ENCODE measurements at regions not wholly inside any gene's neighbourhood (a gene's known extent, or its start where the extent isn't known, plus 50 kb on each side); places are given as distances from the start of the nearest gene placed in this dataset.

DNA sequence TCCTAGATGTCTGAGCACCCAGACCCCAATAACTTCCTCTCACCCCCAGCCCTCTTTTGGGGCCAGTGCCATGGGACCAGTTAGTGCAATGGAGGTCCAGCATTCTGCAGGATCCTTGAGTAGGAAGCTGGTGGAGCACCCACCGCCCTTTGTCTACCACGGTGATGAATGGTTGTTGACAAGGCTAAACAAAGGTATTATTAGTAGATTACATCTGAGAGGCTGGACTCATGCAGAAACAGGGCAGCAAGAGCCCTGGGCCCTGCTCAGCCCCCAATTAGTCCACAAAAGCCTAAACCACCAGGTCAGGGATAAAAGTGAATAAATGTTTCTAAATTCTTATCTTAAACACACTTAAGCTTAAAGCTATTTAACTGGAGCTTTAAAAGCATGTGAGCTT, 196.5 kb upstream of the TSHZ3 start:
- ChIA-PET CTCF (interaction anchor here (1.0 to 1.5 kb wide), 2 partner anchors 277 to 678 kb away, joined by 3 to 8 read pairs; no protein-coding TSS in a partner anchor), POLR2A (interaction anchor here (0.6 kb wide), 1 partner anchor 18 kb away, joined by 5 read pairs; no protein-coding TSS in a partner anchor)
- H3K4me1 ChIP-seq (ENCODE audit: control insufficient read depth in 1 of 2, insufficient read depth in 2 of 2, low read depth in 1 of 2, low read length in 1 of 2) = peaks cover 0 to 2% of the 10 kb centered on the region in 2 experiments; a peak in 1 of 4 replicates

More for the DNA sequence above, 196.5 kb upstream of the TSHZ3 start:
- H3F3A ChIP-seq (replicated peaks; ENCODE audit: insufficient read depth) = no peaks in the 10 kb centered on the region
- no peaks in the 10 kb centered on the region for H3K27me3 ChIP-seq (ENCODE audit: insufficient read depth)
- no peaks in the 10 kb centered on the region for H3K36me3 ChIP-seq (replicated peaks in 1 of 2; ENCODE audit: control insufficient read depth in 1 of 2, insufficient read depth in 2 of 2, low read length in 1 of 2)
- 20% methylated on average over 2 of the region's 2 CpGs for WGBS (ENCODE audit: low lambda C conversion rate)
- no peaks in the 10 kb centered on the region for H3K9me2 ChIP-seq
- DNase-seq = no peak
- H2AFZ ChIP-seq (ENCODE audit: low read depth) = no peak overlapping the region
- H3K4me3 ChIP-seq (ENCODE audit: low read depth in 2 of 2, low read length in 1 of 2) = no peak overlapping the region
- TF ChIP-seq TEAD4 (IDR thresholded peaks at IDR 0.05; ENCODE audit: borderline replicate concordance, insufficient read depth) = no peak
- TF ChIP-seq, protein P1, sequence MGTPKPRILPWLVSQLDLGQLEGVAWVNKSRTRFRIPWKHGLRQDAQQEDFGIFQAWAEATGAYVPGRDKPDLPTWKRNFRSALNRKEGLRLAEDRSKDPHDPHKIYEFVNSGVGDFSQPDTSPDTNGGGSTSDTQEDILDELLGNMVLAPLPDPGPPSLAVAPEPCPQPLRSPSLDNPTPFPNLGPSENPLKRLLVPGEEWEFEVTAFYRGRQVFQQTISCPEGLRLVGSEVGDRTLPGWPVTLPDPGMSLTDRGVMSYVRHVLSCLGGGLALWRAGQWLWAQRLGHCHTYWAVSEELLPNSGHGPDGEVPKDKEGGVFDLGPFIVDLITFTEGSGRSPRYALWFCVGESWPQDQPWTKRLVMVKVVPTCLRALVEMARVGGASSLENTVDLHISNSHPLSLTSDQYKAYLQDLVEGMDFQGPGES (IDR thresholded peaks at IDR 0.05; ENCODE audit: low read depth, low read length) = no peak
- no peak for TF ChIP-seq RXRA (IDR thresholded peaks at IDR 0.05; ENCODE audit: borderline replicate concordance, low read depth)
- no peak for TF ChIP-seq GABPA (IDR thresholded peaks at IDR 0.05; ENCODE audit: low read depth)
- TF ChIP-seq POLR2AphosphoS5 (IDR thresholded peaks at IDR 0.05; ENCODE audit: low read depth, low read length) = no peak
- TF ChIP-seq NRF1 (IDR thresholded peaks at IDR 0.05; ENCODE audit: low read depth, low read length) = no peak
- no peak for TF ChIP-seq CHD2 (IDR thresholded peaks at IDR 0.05; ENCODE audit: low read length, partially characterized antibody)
- TF ChIP-seq SMC3 (IDR thresholded peaks at IDR 0.05; ENCODE audit: low read depth, low read length) = no peak
- TF ChIP-seq TAF1 (IDR thresholded peaks at IDR 0.05; ENCODE audit: borderline replicate concordance, low read depth, low read length) = no peak
- TF ChIP-seq EZH2phosphoT487 (IDR thresholded peaks at IDR 0.05; ENCODE audit: borderline replicate concordance, low read depth) = no peak
- TF ChIP-seq, protein P2, sequence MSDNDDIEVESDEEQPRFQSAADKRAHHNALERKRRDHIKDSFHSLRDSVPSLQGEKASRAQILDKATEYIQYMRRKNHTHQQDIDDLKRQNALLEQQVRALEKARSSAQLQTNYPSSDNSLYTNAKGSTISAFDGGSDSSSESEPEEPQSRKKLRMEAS (IDR thresholded peaks at IDR 0.05; ENCODE audit: low read depth) = no peak
- TF ChIP-seq FOSL2 (IDR thresholded peaks at IDR 0.05; ENCODE audit: borderline replicate concordance, low read depth) = no peak
- TF ChIP-seq, protein P3, sequence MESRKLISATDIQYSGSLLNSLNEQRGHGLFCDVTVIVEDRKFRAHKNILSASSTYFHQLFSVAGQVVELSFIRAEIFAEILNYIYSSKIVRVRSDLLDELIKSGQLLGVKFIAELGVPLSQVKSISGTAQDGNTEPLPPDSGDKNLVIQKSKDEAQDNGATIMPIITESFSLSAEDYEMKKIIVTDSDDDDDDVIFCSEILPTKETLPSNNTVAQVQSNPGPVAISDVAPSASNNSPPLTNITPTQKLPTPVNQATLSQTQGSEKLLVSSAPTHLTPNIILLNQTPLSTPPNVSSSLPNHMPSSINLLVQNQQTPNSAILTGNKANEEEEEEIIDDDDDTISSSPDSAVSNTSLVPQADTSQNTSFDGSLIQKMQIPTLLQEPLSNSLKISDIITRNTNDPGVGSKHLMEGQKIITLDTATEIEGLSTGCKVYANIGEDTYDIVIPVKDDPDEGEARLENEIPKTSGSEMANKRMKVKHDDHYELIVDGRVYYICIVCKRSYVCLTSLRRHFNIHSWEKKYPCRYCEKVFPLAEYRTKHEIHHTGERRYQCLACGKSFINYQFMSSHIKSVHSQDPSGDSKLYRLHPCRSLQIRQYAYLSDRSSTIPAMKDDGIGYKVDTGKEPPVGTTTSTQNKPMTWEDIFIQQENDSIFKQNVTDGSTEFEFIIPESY (IDR thresholded peaks at IDR 0.05; ENCODE audit: borderline replicate concordance, low read depth) = no peak
- TF ChIP-seq, protein P4, sequence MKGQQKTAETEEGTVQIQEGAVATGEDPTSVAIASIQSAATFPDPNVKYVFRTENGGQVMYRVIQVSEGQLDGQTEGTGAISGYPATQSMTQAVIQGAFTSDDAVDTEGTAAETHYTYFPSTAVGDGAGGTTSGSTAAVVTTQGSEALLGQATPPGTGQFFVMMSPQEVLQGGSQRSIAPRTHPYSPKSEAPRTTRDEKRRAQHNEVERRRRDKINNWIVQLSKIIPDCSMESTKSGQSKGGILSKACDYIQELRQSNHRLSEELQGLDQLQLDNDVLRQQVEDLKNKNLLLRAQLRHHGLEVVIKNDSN (IDR thresholded peaks at IDR 0.05; ENCODE audit: borderline replicate concordance, low read depth) = no peak
- TF ChIP-seq NFIC (IDR thresholded peaks at IDR 0.05; ENCODE audit: borderline replicate concordance) = no peak
- no peak overlapping the region for H3K27ac ChIP-seq (ENCODE audit: low read depth in 2 of 2, low read length in 1 of 2)
- H3K9ac ChIP-seq = no peak overlapping the region
- no peaks in the 10 kb centered on the region for H4K20me1 ChIP-seq (ENCODE audit: insufficient read depth)
- H3K79me2 ChIP-seq (ENCODE audit: insufficient read depth) = no peaks in the 10 kb centered on the region
- H3K4me2 ChIP-seq = no peak overlapping the region
- H3K9me3 ChIP-seq = no peaks in the 10 kb centered on the region

All from SK-N-SH (cell line).